SK-N-SH (cell line): ENCODE measurements at regions not wholly inside any gene's neighbourhood (a gene's known extent, or its start where the extent isn't known, plus 50 kb on each side); places are given as distances from the start of the nearest gene placed in this dataset.

Experiments
- CTCF ChIA-PET: fragments of 300-600, 350-600 bp; formaldehyde crosslinking; extraction: SDS; loops from one replicate; lab custom pipeline; 2021; lab: Yijun Ruan, JAX
- POLR2A ChIA-PET: fragments of 350-600 bp; sonication (Branson Sonifier 250); formaldehyde crosslinking; extraction: SDS; loops from one replicate; lab custom pipeline; 2020; ENCODE audit warnings: antibody characterized with exemption, inconsistent platforms; lab: Yijun Ruan, JAX
- DNase-seq: peaks from one replicate; pipeline ENCODE4 v3.0.0; 2012
- H2AFZ ChIP-seq: fragments of 200-600 bp; sonication (generic); 2 replicates; pipeline ENCODE4 v1.8.1; 2016; ENCODE audit warnings: antibody characterized with exemption, mild to moderate bottlenecking, low read depth
- H3F3A ChIP-seq: fragments of 200-600 bp; sonication (generic); replicated peaks from 2 replicates; pipeline ENCODE3; 2016; ENCODE audit warnings: antibody characterized with exemption, mild to moderate bottlenecking; ENCODE audit not compliant: insufficient read depth
- H3K27ac ChIP-seq, 2 experiments: fragments of 200-500 bp in 1 of 2; fragments of 200-600 bp in 1 of 2; sonication (Bioruptor generic) in 1 of 2; sonication (generic), shearing (Covaris generic) in 1 of 2; 2 replicates each; pipeline versions ENCODE4 v1.5.1 to v1.6.1; 2014 to 2016; ENCODE audit warnings: low read depth in 2 of 2, inconsistent platforms in 1 of 2, low read length in 1 of 2, mild to moderate bottlenecking in 1 of 2, mixed read lengths in 1 of 2
- H3K27me3 ChIP-seq: fragments of 200-600 bp; sonication (generic), shearing (Covaris generic); 2 replicates; pipeline ENCODE4 v1.6.1; 2016; ENCODE audit warnings: mixed run types; ENCODE audit not compliant: insufficient read depth
- H3K36me3 ChIP-seq, 2 experiments: fragments of 200-500 bp in 1 of 2; fragments of 200-600 bp in 1 of 2; sonication (Bioruptor generic) in 1 of 2; sonication (generic) in 1 of 2; replicated peaks in 1 of 2; 2 replicates each; pipeline versions ENCODE3 to v1.5.1; 2014 to 2016; ENCODE audit warnings: low read length in 1 of 2, mild to moderate bottlenecking in 1 of 2; ENCODE audit not compliant: insufficient read depth in 2 of 2, control insufficient read depth in 1 of 2
- H3K4me1 ChIP-seq, 2 experiments: fragments of 200-500 bp in 1 of 2; fragments of 200-600 bp in 1 of 2; sonication (Bioruptor generic) in 1 of 2; sonication (generic), shearing (Covaris generic) in 1 of 2; 2 replicates each; pipeline versions ENCODE4 v1.5.1 to v1.6.1; 2014 to 2016; ENCODE audit warnings: low read depth in 1 of 2, low read length in 1 of 2, mixed run types in 1 of 2; ENCODE audit not compliant: insufficient read depth in 2 of 2, control insufficient read depth in 1 of 2
- H3K4me2 ChIP-seq: fragments of 200-600 bp; sonication (generic), shearing (Covaris generic); 2 replicates; pipeline ENCODE4 v1.6.1; 2017; ENCODE audit warnings: mixed run types
- H3K4me3 ChIP-seq, 2 experiments: fragments of 200-500 bp in 1 of 2; fragments of 200-600 bp in 1 of 2; sonication (Bioruptor generic) in 1 of 2; sonication (generic), shearing (Covaris generic) in 1 of 2; 2 replicates each; pipeline versions ENCODE4 v1.5.1 to v1.8.1; 2014 to 2016; ENCODE audit warnings: low read depth in 2 of 2, inconsistent platforms in 1 of 2, low read length in 1 of 2, mild to moderate bottlenecking in 1 of 2, mixed read lengths in 1 of 2, moderate library complexity in 1 of 2
- H3K79me2 ChIP-seq: fragments of 200-600 bp; sonication (generic); 2 replicates; pipeline ENCODE4 v1.8.1; 2017; ENCODE audit warnings: mild to moderate bottlenecking; ENCODE audit not compliant: insufficient read depth
- H3K9ac ChIP-seq: fragments of 200-600 bp; sonication (generic); 2 replicates; pipeline ENCODE4 v1.6.1; 2017; ENCODE audit warnings: mixed run types
- H3K9me2 ChIP-seq: fragments of 200-600 bp; sonication (generic); 2 replicates; pipeline ENCODE4 v1.6.1; 2017; ENCODE audit warnings: mixed run types
- H3K9me3 ChIP-seq: fragments of 200-600 bp; sonication (generic); 2 replicates; pipeline ENCODE4 v1.6.1; 2017; ENCODE audit warnings: mixed run types, mild to moderate bottlenecking, moderate library complexity
- H4K20me1 ChIP-seq: fragments of 200-600 bp; sonication (generic); 2 replicates; pipeline ENCODE4 v1.6.1; 2017; ENCODE audit warnings: mild to moderate bottlenecking, mixed run types; ENCODE audit not compliant: insufficient read depth
- ELF1 ChIP-seq: IDR thresholded peaks from 2 replicates; pipeline ENCODE4 v1.4.0; 2012
- EP300 ChIP-seq, 2 experiments: IDR thresholded peaks; 2 replicates each; pipeline versions ENCODE4 v1.4.0 to v1.6.1; 2012; ENCODE audit warnings: borderline replicate concordance in 1 of 2, low read depth in 1 of 2, low read length in 1 of 2
- FOXJ3 ChIP-seq: sonication (generic); formaldehyde crosslinking; IDR thresholded peaks from 2 replicates; pipeline ENCODE4 v1.5.1; 2020; ENCODE audit warnings: mild to moderate bottlenecking, missing genetic modification reagents
- FOXM1 ChIP-seq: IDR thresholded peaks from 2 replicates; pipeline ENCODE4 v1.4.0; 2012; ENCODE audit warnings: low read depth, mild to moderate bottlenecking
- JUND ChIP-seq: IDR thresholded peaks from 2 replicates; pipeline ENCODE4 v1.4.0; 2012
- MXI1 ChIP-seq: IDR thresholded peaks from 2 replicates; pipeline ENCODE4 v1.6.1; 2012; ENCODE audit warnings: mild to moderate bottlenecking, low read depth, low read length, improper control_type of control experiment
- POLR2AphosphoS5 ChIP-seq: IDR thresholded peaks from 2 replicates; pipeline ENCODE4 v1.6.1; 2012; ENCODE audit warnings: low read depth, low read length
- RFX5 ChIP-seq: IDR thresholded peaks from 2 replicates; pipeline ENCODE4 v1.6.1; 2012; ENCODE audit warnings: mild to moderate bottlenecking, improper control_type of control experiment, low read length
- RXRA ChIP-seq: IDR thresholded peaks from 2 replicates; pipeline ENCODE4 v1.4.0; 2012; ENCODE audit warnings: low read depth, mild to moderate bottlenecking, borderline replicate concordance
- SIN3A ChIP-seq: IDR thresholded peaks from 2 replicates; pipeline ENCODE4 v1.6.1; 2012; ENCODE audit warnings: low read depth, mild to moderate bottlenecking, low read length, moderate library complexity, borderline replicate concordance
- TCF12 ChIP-seq: IDR thresholded peaks from 2 replicates; pipeline ENCODE4 v1.4.0; 2012
- YY1 ChIP-seq: IDR thresholded peaks from 2 replicates; pipeline ENCODE4 v1.4.0; 2012; ENCODE audit warnings: low read depth, mild to moderate bottlenecking
- WGBS: methylation state at CpG from one replicate; pipeline ENCODE4 v1.1.6; 2017; ENCODE audit warnings: low lambda C conversion rate; 5-methylcytosine and 5-hydroxymethylcytosine counted together
- TF ChIP-seq, protein P1 (sequence below): fragments of 150-350 bp; IDR thresholded peaks from 2 replicates; pipeline ENCODE4 v1.6.1; 2016; ENCODE audit warnings: mild to moderate bottlenecking, low read depth, low read length
- TF ChIP-seq, protein P2 (sequence below): IDR thresholded peaks from 2 replicates; pipeline ENCODE4 v1.6.1; 2012; ENCODE audit warnings: mild to moderate bottlenecking, low read depth, low read length, moderate library complexity
- TF ChIP-seq, protein P3 (sequence below): fragments of 200-600 bp; sonication (generic); IDR thresholded peaks from 2 replicates; pipeline ENCODE4 v1.6.1; 2017; ENCODE audit warnings: antibody characterized with exemption, mild to moderate bottlenecking, moderate library complexity
- TF ChIP-seq, protein P4 (sequence below): IDR thresholded peaks from 2 replicates; pipeline ENCODE4 v1.4.0; 2012; ENCODE audit warnings: low read depth, borderline replicate concordance

DNA sequence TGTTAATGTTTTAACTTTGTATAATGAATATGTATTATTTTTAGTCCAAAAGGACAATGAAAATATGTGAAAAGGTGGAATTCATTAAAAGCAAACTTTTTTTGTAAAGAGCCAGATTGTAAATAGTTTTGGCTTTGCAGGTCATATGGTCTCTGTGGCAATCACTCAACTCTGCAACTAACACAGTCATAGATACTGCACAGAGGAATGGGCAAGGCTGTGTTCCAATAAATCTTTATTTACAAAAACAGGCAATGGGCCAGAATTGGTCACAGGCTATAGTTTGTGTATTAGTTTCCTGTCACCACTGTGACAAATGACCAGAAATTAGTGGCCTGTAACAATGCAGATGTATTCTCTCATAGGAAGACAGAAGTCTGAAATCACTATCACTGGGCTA is 125.4 kb upstream of the PTCH1 start:
- H3K4me2 ChIP-seq, result no peak overlapping the region
- TF ChIP-seq RFX5 (no peak), EP300 (IDR thresholded peaks at IDR 0.05; ENCODE audit: borderline replicate concordance in 1 of 2, low read depth in 1 of 2, low read length in 1 of 2) (no peak), YY1 (no peak)
- TF ChIP-seq, protein P1, sequence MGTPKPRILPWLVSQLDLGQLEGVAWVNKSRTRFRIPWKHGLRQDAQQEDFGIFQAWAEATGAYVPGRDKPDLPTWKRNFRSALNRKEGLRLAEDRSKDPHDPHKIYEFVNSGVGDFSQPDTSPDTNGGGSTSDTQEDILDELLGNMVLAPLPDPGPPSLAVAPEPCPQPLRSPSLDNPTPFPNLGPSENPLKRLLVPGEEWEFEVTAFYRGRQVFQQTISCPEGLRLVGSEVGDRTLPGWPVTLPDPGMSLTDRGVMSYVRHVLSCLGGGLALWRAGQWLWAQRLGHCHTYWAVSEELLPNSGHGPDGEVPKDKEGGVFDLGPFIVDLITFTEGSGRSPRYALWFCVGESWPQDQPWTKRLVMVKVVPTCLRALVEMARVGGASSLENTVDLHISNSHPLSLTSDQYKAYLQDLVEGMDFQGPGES, result no peak
- ChIA-PET CTCF (no interaction called here), POLR2A (no interaction called here)
- H3K9ac ChIP-seq, result no peak overlapping the region
- H3K9me2 ChIP-seq, result no peaks in the 10 kb centered on the region
- H3K27me3 ChIP-seq, result no peaks in the 10 kb centered on the region
- no peaks in the 10 kb centered on the region for H3F3A ChIP-seq
- no peaks in the 10 kb centered on the region for H3K9me3 ChIP-seq
- no peaks in the 10 kb centered on the region for H3K79me2 ChIP-seq
- DNase-seq, result no peak
- H3K4me1 ChIP-seq, result peaks cover 0 to 11% of the 10 kb centered on the region in 2 experiments; a peak in 1 of 4 replicates
- no peaks in the 10 kb centered on the region for H4K20me1 ChIP-seq
- no peak overlapping the region for H3K4me3 ChIP-seq
- H3K27ac ChIP-seq, result no peak overlapping the region
- H2AFZ ChIP-seq, result no peak overlapping the region
- no peaks in the 10 kb centered on the region for H3K36me3 ChIP-seq

DNA sequence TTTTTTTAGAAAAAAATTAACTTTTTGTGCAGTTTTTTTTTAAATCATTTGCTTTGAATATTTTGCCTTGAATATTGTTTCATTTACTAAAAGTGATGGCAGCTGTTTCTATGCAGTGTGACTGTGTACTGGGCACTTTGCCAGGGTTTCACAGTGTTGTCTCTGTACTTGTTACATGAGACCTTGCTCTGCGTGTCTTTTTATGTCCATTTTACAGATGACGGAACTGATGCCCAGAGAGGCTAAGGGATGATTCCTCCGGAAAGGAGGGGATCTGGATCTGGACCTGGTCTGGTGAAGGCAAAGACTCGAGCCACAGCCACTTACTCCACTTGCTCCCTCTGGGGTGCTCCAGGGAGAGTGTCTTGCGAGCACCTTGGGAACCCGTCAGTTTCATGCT is 124.8 kb upstream of the PTCH1 start:
- Histone ChIP-seq H3K9me2 (no peaks in the 10 kb centered on the region), H3K9me3 (no peaks in the 10 kb centered on the region), H3K27ac (no peak overlapping the region), H2AFZ (no peak overlapping the region), H3K36me3 (no peaks in the 10 kb centered on the region), H3K4me1 (peaks cover 0 to 11% of the 10 kb centered on the region in 2 experiments; a peak in 1 of 4 replicates), H3K4me3 (no peak overlapping the region), H3K79me2 (no peaks in the 10 kb centered on the region), H3F3A (no peaks in the 10 kb centered on the region), H3K27me3 (no peaks in the 10 kb centered on the region), H3K9ac (no peak overlapping the region)
- POLR2A ChIA-PET, result no interaction called here
- CTCF ChIA-PET, result no interaction called here
- no peak for DNase-seq
- TF ChIP-seq, protein P1, result no peak
- TF ChIP-seq TCF12 (no peak), JUND (no peak), SIN3A (no peak), MXI1 (no peak), POLR2AphosphoS5 (no peak), RXRA (no peak), EP300 (IDR thresholded peaks at IDR 0.05; ENCODE audit: borderline replicate concordance in 1 of 2, low read depth in 1 of 2, low read length in 1 of 2) (no peak), FOXJ3 (no peak), FOXM1 (no peak), ELF1 (no peak)
- TF ChIP-seq, protein P2, sequence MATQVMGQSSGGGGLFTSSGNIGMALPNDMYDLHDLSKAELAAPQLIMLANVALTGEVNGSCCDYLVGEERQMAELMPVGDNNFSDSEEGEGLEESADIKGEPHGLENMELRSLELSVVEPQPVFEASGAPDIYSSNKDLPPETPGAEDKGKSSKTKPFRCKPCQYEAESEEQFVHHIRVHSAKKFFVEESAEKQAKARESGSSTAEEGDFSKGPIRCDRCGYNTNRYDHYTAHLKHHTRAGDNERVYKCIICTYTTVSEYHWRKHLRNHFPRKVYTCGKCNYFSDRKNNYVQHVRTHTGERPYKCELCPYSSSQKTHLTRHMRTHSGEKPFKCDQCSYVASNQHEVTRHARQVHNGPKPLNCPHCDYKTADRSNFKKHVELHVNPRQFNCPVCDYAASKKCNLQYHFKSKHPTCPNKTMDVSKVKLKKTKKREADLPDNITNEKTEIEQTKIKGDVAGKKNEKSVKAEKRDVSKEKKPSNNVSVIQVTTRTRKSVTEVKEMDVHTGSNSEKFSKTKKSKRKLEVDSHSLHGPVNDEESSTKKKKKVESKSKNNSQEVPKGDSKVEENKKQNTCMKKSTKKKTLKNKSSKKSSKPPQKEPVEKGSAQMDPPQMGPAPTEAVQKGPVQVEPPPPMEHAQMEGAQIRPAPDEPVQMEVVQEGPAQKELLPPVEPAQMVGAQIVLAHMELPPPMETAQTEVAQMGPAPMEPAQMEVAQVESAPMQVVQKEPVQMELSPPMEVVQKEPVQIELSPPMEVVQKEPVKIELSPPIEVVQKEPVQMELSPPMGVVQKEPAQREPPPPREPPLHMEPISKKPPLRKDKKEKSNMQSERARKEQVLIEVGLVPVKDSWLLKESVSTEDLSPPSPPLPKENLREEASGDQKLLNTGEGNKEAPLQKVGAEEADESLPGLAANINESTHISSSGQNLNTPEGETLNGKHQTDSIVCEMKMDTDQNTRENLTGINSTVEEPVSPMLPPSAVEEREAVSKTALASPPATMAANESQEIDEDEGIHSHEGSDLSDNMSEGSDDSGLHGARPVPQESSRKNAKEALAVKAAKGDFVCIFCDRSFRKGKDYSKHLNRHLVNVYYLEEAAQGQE, result no peak
- TF ChIP-seq, protein P3, sequence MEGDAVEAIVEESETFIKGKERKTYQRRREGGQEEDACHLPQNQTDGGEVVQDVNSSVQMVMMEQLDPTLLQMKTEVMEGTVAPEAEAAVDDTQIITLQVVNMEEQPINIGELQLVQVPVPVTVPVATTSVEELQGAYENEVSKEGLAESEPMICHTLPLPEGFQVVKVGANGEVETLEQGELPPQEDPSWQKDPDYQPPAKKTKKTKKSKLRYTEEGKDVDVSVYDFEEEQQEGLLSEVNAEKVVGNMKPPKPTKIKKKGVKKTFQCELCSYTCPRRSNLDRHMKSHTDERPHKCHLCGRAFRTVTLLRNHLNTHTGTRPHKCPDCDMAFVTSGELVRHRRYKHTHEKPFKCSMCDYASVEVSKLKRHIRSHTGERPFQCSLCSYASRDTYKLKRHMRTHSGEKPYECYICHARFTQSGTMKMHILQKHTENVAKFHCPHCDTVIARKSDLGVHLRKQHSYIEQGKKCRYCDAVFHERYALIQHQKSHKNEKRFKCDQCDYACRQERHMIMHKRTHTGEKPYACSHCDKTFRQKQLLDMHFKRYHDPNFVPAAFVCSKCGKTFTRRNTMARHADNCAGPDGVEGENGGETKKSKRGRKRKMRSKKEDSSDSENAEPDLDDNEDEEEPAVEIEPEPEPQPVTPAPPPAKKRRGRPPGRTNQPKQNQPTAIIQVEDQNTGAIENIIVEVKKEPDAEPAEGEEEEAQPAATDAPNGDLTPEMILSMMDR, result no peak
- TF ChIP-seq, protein P4, sequence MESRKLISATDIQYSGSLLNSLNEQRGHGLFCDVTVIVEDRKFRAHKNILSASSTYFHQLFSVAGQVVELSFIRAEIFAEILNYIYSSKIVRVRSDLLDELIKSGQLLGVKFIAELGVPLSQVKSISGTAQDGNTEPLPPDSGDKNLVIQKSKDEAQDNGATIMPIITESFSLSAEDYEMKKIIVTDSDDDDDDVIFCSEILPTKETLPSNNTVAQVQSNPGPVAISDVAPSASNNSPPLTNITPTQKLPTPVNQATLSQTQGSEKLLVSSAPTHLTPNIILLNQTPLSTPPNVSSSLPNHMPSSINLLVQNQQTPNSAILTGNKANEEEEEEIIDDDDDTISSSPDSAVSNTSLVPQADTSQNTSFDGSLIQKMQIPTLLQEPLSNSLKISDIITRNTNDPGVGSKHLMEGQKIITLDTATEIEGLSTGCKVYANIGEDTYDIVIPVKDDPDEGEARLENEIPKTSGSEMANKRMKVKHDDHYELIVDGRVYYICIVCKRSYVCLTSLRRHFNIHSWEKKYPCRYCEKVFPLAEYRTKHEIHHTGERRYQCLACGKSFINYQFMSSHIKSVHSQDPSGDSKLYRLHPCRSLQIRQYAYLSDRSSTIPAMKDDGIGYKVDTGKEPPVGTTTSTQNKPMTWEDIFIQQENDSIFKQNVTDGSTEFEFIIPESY, result no peak
- TF ChIP-seq, all 33 proteins: peak for 0
- Histone ChIP-seq H3K4me2 (no peak overlapping the region), H4K20me1 (no peaks in the 10 kb centered on the region)
- WGBS, result 65% methylated on average over 6 of the region's 6 CpGs
